Posterior cingulate gyrus (tissue), 11 donors: ENCODE measurements at regions not wholly inside any gene's neighbourhood (a gene's known extent, or its start where the extent isn't known, plus 50 kb on each side); places are given as distances from the start of the nearest gene placed in this dataset.
"Not testable (repeated sequence)": the region's sequence is repeated elsewhere in the genome, so short reads cannot be mapped to it uniquely, and the experiment has no call there.

Experiments used
- DNase-seq, 10 donors: peaks; one replicate each; pipeline versions ENCODE4 v3.0.0 to v3.0.0-alpha.2; 2020 to 2021; ENCODE audit warnings: mixed read lengths in 3 of 10
- intact Hi-C: fragments of 100-400 bp; cut with DNase I; formaldehyde crosslinking; loops from one replicate; pipeline ENCODE4 v1.15.1; 2023

DNA sequence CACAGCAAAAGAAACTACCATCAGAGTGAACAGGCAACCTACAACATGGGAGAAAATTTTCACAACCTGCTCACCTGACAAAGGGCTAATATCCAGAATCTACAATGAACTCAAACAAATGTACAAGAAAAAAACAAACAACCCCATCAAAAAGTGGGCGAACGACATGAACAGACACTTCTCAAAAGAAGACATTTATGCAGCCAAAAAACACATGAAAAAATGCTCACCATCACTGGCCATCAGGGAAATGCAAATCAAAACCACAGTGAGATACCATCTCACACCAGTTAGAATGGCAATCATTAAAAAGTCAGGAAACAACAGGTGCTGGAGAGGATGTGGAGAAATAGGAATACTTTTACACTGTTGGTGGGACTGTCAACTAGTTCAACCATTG lies 207.8 kb downstream of the USP6NL start:
- DNase-seq, intact Hi-C loops: not testable (repeated sequence)

DNA sequence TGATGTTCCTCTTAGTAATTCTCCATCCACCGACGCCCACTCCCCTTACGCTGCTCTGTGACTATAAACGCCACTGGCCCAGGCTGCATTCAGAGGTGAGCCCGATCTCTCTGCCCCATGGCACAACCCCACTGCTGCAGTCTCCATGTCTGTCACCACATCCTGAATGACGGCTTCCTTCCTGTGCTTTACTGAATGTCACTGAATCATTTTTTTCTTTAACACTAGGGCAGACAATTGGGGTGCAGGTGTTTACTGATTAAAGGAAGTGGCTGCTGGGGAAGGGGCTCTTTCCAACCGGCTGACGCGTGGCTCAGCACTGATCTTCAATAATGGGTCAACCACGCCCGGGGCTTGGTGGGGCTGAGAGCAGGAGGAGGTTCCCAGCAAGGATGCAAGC lies 208.3 kb downstream of the USP6NL start:
- peak in 1 of 10 donors; percentile 45 for DNase-seq
- intact Hi-C loops: no loop called here

DNA sequence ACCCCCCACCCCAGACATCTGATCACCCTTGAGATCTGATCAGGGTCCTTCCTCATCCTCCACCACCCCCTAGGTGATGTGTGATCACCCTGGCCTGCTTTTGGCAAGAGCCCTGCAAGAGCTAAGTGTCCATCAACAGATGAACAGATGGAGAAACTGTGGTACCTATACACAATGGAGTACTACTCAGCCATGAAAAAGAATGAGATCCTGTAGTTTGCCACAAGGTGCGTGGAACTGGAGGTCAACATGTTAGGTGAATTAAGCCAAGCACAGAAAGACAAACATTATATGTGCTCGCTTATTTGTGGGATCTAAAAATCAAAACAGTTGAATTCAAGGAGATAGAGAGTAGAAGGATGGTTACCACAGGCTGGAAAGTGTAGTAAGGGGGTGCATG lies 209.1 kb downstream of the USP6NL start:
- intact Hi-C loops: no loop called here
- no peak for DNase-seq

DNA sequence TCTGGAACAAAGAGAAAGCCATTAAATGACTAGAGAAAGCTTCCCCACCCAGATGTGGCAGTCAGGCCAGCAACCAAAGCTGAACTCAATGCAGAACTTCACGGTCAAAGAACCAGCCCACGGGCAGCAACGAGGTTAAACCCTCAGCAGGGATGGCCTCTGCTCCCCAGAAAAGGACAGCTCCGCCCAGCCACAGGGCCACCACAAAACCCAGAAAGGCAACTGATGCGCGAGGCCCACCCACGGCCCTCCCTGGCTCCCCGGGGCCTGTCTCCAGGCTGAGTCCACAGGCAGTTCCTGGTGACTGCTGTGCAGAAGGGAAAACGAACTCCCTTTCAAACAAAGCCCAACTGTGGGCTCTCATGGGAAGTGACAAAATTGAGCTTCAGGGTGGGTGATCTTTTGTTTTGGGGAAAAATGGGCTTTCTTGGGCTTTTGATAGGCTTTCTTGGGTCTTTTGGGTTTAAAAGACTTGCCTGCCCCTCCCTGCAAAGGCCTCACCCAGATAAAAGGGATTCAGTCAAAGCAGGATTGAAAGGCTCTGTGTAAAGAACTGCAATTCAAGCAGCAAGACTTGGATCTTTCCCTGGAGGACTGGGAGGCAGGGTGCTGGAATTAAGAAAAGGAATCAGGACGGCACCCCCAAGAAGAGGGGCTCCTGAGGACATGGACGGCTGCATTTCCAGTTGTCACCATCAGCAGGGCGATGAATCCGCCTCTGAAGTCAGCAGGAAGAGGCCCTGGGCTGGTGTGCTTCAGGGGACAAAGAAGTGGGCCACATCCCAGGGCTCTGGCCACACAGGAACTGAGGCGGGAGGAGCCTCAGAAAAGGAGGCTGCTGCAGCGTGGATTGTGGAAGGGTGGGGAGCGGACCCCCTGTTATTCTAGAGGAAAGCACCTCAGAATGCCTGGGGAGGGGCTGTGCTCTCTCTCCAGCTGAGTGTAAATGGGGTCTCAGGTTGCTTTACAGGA lies 209.9 kb downstream of the USP6NL start:
- DNase-seq: peak in 1 of 10 donors; percentile 46
- intact Hi-C loops: no loop called here

DNA sequence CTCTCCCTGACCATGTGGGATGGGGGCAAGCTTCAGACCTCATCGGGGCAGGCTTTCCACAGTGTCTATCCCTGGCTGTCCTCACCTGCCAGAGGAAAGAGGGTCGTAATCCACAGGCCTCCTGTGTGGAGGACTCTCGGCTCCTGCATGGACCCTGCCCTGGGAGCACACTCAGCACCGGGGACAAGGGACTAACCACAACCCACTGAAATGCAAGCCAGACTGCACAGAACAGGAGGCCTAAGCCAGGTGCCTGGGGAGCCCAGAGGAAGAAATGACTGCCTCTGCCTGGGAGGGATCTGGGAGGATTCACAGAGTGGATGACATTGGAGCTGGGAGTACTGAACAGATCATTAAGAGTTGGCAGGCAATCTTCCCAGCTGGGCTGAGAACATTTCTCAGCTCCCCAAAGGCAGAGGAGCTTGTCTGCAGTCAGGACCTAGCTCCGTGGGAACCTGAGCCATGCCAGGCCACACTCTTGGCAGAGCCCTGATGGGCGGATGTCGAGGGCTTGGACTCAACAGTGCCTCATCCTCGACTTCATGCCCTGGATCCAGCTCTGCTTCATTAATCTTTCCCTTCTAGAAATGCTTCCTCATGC lies 213.4 kb downstream of the USP6NL start:
- intact Hi-C loops: no loop called here

DNA sequence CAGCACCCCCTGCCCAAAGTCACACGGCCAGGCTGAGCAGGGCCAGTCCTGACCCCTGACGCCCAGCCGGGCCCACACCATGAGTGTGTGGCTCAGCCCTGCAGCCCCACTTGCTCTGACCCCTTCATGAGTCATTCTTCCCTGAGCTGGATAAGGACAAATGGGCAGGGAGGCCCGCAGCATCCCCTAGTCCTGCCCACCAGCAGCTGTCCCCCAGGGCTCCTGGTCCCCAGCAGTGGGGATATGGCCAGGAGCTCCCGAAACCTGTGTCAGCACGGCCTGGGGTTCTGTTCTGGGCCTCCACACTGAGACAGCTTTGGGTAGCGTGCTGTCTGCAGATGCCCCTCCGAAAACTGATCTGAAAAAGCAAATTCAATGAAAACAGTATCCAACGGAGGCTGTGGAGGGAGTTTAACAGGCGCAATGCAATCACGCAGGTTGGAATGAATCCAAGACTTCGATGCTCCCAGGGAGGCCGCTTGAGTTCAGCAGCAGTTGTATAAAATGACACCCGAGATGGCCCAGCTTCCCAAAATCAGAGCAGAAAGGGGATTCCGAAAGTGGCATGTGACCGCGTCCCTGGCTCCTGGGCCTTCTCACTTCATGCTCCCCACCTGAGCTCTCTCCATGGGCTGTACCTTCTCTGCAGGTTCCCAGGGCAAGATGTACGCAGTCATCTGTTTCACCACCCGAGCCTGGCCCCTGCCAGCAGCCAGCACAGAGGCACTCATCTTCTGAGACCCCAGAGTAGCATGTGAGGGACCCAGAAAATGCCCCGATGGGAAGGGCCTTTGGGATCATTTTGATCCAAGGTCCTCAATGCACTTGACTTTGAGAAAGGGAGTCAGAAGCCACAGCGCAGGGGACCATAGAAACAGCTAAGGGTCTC lies 214.1 kb downstream of the USP6NL start:
- DNase-seq: no peak
- intact Hi-C loops: no loop called here

More for the DNA sequence above, 213.4 kb downstream of the USP6NL start:
- DNase-seq: peak in 5 of 10 donors; percentile 13 to 88 (median 21)

DNA sequence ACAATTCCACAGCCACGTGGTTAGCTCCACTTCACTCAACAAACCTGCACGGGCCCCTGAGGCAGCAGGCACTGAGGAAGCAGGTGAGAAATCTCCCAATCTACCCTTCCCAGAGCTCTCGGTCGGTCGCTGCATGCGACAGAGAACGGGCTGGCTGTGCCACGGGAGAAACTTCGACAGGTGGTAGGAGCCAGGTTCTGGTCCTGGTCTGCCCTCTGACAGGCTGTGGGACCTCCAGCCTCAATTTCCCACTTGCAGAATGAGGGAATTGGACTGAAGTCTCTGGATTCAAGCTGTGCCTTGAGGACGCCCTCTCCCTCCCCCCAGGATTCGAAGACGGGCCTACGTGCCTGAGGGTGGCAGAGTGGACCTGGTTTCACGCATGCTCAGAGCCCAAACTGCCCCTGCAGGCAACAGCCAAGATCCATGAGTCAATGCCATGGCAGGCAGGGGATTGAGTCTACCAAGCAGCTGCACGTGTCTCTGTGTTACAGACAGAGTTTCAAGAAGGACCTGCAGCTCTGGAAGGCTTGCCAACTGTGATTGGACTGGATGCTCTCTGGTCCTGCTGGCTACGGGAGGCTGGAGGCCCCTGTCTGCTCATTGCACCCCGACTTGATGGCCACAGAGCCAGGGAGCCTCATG lies 215.0 kb downstream of the USP6NL start:
- no peak for DNase-seq
- intact Hi-C loops: no loop called here

DNA sequence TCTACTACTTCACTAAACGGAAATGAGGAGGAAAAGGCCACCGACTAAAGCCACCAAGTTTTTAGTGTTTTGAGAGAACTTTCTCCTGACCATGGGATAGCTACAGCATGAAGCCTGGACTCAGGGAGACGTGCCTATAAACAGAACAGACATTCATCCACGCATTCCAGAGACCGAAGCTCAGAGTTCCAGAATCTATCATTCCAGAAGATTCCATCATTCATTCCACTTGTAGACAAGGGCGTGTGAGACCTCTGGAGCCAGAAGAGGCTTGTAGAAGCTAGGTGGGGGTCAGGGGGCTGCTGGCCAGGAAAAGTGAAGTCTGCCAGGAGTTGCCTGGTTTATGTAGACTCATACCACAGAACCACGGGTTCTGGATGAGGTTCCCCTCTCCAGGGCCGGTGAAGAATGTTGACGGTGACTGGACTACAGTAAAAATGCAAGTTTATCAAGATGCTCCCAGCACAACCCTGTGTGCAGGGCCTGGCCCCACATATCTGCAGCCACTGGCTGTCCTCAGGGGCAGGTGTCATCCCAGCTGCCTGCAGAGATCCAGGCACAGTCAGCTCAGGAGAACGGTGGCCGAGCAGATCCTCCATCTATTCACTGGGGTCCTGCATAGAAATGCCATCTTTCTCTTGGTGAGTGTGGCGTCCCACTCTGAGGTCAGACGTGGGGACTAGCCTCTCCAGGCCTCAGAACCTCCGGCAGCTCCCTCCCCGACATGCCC lies 215.7 kb downstream of the USP6NL start:
- DNase-seq: no peak
- intact Hi-C loops: no loop called here

DNA sequence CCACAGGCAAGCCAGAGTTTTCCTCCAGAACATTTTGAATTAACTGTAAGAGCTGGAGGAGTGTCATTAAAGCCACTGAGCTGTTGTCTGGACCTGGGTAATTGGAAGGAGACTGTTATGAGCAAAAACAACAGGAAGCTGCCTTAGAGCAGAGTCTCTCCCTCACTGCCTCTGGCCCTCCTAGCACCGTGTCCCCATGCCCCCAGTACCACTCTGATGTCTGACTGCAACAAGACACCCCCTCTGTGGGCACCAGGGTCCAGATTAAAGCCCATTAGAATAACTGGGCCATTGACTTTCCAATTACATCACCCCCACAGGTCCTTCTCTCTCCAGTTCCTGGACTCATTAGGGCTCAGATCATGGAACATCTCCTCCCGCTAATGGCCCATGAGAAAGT lies 216.3 kb downstream of the USP6NL start:
- no peak for DNase-seq
- intact Hi-C loops: no loop called here

DNA sequence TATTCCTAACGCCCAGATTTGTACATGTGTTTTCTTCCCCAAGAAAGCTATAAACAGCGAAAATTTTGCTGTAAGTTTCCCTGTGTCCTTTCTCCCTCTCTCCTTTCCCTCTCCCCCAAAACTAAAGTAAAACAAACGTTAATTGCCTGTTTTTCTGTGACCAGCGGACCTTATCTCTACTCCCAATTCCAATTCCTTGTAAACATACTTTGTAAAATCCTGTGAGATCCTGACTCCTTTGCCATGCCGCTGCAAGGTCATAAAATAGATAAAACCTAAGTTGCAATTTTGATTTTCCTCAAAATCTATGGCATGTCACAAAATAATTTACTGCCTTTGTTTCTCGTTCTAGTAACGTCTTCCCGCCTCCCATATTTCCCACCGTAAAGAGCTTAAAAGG lies 217.6 kb downstream of the USP6NL start:
- intact Hi-C loops: no loop called here

DNA sequence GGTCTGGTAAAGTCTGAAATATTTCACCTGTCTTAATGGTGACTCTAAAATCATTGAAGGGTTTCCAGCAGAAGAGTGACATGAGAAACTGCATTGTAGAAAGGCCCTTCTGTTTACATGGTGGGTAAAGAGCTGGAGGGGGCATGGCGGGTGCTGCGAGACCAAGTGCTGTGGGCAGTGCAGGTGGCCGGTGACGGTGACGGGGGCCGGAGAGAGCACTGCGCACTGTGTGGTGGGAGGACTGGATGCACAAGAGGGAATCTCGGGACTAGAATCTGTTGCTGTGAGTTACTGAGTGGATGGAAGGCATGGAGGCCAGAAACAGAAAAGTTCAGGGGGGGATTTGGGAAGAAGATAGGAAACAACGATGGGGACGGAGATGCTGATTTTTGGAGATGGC lies 218.7 kb downstream of the USP6NL start:
- DNase-seq: no peak
- intact Hi-C loops: no loop called here

More for the DNA sequence above, 217.6 kb downstream of the USP6NL start:
- no peak for DNase-seq

DNA sequence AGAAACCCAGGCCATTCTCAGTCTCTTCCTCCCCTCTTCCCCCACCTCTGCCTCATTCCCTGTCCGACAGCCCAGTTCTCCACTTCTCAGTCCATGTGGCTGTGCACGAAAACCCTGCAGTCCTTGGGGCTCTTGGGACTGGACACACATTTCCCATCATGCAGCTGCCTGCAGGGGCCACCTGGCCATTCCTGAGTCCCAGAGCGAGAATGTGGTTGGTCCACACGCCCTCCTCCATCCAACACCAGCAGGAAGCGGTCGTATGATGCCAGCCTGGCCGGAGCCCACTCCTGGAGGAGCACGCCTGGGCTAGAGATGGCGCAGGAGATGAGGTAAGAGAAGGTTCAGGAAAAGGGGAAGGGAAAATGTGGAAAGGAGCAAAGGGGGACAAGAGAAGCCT lies 222.5 kb downstream of the USP6NL start:
- peak in 1 of 10 donors; percentile 67 for DNase-seq
- intact Hi-C loops: no loop called here

DNA sequence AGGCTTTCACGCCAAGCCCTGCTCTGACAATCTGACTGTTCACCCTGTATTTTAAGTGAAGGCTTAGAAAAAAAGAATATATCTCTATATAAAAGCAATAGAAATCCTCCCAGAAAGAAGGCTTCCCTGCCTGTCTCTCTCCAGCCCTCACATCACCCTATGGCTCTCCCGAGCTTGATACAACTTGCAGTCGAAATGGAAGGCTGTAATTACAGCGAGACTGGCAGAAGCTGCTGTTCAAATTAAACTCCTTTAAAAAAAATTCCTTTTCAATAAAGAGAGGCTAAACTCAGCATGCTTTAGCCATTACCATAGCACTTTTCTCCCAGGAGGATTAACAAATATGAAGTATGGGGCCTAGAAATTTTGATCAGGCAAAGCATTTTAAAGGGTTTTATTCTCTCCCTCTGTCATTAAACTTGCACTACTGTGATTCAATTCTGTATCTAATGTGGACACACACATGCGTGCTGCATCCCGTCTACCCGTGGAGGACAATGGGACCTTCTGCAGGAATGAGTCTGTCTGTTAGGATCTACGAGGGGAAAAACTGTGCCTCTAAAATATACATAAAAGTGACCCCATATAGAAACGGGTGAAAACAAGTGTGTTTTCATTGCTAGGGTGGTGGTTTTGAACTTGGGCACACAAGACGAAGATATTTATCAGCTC lies 223.8 kb downstream of the USP6NL start:
- intact Hi-C loops: no loop called here
- DNase-seq: peak in 1 of 10 donors; percentile 67

DNA sequence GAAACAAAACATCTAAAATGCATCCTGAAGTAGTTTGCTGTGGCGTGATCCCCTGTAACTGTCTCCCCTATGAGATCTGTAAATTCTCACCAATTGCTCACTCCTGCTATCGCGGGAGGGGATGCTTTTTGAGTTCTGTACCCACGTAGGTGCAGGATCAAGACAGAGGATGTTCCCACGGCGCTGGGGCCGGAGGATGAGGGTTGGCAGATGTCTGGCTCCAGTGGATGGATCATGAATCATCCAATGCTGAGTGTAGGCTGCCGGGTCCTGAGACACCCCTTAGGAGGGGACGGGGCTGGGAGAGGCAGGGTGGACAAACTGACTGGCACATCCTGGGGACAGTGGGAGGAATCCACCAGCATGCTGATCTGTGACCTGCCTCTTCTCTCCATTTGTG lies 224.4 kb downstream of the USP6NL start:
- intact Hi-C loops: no loop called here
- peak in 3 of 10 donors; percentile 67 to 74 (median 67) for DNase-seq
